ENCODE measurements at regions not wholly inside any gene's neighbourhood (a gene's known extent, or its start where the extent isn't known, plus 50 kb on each side); places are given as distances from the start of the nearest gene placed in this dataset.

- TF ChIP-seq, protein P1, sequence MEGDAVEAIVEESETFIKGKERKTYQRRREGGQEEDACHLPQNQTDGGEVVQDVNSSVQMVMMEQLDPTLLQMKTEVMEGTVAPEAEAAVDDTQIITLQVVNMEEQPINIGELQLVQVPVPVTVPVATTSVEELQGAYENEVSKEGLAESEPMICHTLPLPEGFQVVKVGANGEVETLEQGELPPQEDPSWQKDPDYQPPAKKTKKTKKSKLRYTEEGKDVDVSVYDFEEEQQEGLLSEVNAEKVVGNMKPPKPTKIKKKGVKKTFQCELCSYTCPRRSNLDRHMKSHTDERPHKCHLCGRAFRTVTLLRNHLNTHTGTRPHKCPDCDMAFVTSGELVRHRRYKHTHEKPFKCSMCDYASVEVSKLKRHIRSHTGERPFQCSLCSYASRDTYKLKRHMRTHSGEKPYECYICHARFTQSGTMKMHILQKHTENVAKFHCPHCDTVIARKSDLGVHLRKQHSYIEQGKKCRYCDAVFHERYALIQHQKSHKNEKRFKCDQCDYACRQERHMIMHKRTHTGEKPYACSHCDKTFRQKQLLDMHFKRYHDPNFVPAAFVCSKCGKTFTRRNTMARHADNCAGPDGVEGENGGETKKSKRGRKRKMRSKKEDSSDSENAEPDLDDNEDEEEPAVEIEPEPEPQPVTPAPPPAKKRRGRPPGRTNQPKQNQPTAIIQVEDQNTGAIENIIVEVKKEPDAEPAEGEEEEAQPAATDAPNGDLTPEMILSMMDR (IDR thresholded peaks at IDR 0.05): no peak
- ATAC-seq (ENCODE audit: low FRiP score) (no peak), DNase-seq (ENCODE audit: low spot score) (no peak)
Measured at GRCh38 chr3:150242220-150242936, 165.7 kb upstream of the TSC22D2 start.

GRCh38 chr3:150240891-150241290 lies 167.2 kb upstream of the TSC22D2 start:
- TF ChIP-seq, protein P1 (IDR thresholded peaks at IDR 0.05): no peak
- no peak for ATAC-seq (ENCODE audit: low FRiP score)

DNA sequence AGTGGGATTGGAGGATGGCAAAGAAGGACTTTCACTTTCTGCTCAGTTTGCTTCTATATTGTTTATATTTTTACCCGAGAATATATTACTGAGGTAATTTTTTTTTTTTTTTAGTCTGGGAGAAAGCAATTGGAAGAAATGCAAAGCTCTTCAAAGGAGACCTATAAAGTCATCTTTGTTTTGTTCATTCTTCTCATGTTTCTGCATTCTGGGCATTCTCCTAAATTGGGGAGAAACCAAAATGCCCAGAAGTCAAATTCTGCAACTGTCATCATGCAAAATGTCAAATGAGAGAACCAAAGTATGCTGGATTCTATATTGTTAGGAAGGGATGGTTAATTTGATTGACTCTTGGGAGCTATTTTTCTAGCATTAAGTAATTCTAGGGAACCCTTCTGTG lies 168.3 kb upstream of the TSC22D2 start:
- no peak for ATAC-seq (ENCODE audit: low FRiP score)
- TF ChIP-seq, protein P1 (IDR thresholded peaks at IDR 0.05): no peak
- no peak for DNase-seq (ENCODE audit: low spot score)

More at GRCh38 chr3:150240891-150241290, 167.2 kb upstream of the TSC22D2 start:
- DNase-seq (ENCODE audit: low spot score): no peak

DNA sequence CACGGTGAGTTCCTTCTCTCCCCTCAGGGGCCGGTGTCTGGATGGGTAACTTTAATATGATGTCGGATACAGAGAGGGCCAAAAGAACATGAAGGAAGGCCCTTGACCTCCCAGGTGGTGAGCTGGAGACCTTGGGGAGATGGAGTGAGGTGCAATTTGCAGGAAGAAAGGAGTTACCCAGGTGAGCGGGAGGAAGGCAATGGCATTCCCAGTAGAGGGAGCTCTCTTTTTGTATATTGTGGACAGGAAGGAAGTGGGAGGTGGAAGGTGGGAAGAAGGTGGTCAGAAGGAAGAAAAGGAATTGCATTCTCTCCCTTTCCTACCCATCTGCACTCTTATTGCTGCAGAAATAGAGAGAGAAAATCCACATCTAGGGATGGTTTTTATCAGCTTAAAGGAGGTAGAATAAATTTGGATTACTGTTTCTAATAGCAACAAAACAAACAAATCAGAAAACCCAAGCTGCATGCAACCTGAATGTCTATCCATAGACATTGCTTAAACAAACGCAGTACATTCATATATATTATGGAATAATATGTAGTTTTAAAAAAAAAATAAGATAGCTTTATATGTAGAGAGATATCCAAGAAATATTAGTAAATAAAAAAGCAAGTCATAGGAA lies 169.0 kb upstream of the TSC22D2 start:
- ATAC-seq (ENCODE audit: low FRiP score): no peak

GRCh38 chr3:150238048-150238802 lies 169.9 kb upstream of the TSC22D2 start:
- DNase-seq (ENCODE audit: low spot score): no peak
- TF ChIP-seq, protein P1 (IDR thresholded peaks at IDR 0.05): no peak
- no peak for ATAC-seq (ENCODE audit: low FRiP score)

More for the DNA sequence above, 169.0 kb upstream of the TSC22D2 start:
- DNase-seq (ENCODE audit: low spot score): no peak
- TF ChIP-seq, protein P1 (IDR thresholded peaks at IDR 0.05): no peak

- TF ChIP-seq, protein P1 (IDR thresholded peaks at IDR 0.05): no peak
- DNase-seq (ENCODE audit: low spot score) (no peak), ATAC-seq (ENCODE audit: low FRiP score) (peak; percentile 80)
Measured at GRCh38 chr3:150237490-150237889, 170.6 kb upstream of the TSC22D2 start.

Measured in omental fat pad (tissue), 3 donors.